Ishikawa (cell line): ENCODE measurements at regions not wholly inside any gene's neighbourhood (a gene's known extent, or its start where the extent isn't known, plus 50 kb on each side); places are given as distances from the start of the nearest gene placed in this dataset.

Experiments used
- CEBPB ChIP-seq: IDR thresholded peaks from 2 replicates; pipeline ENCODE4 v1.6.1; 2012
- CREB1 ChIP-seq: IDR thresholded peaks from 2 replicates; pipeline ENCODE4 v1.6.1; 2012; ENCODE audit warnings: low read depth
- EGR1 ChIP-seq: IDR thresholded peaks from 2 replicates; pipeline ENCODE4 v1.6.1; 2012
- EP300 ChIP-seq: IDR thresholded peaks from 2 replicates; pipeline ENCODE4 v1.6.1; 2012; ENCODE audit warnings: borderline replicate concordance
- FOXM1 ChIP-seq: IDR thresholded peaks from 2 replicates; pipeline ENCODE4 v1.6.1; 2012; ENCODE audit warnings: low read depth, borderline replicate concordance
- NFIC ChIP-seq: IDR thresholded peaks from 2 replicates; pipeline ENCODE4 v1.6.1; 2012
- RAD21 ChIP-seq: IDR thresholded peaks from 2 replicates; pipeline ENCODE4 v1.6.1; 2012; ENCODE audit warnings: low read depth
- TAF1 ChIP-seq: IDR thresholded peaks from 2 replicates; pipeline ENCODE4 v1.6.1; 2012; ENCODE audit warnings: low read depth, mild to moderate bottlenecking
- TCF12 ChIP-seq: IDR thresholded peaks from 2 replicates; pipeline ENCODE4 v1.6.1; 2012; ENCODE audit warnings: low read depth
- TEAD4 ChIP-seq: IDR thresholded peaks from 2 replicates; pipeline ENCODE4 v1.6.1; 2012
- YY1 ChIP-seq: IDR thresholded peaks from 2 replicates; pipeline ENCODE4 v1.6.1; 2012; ENCODE audit warnings: low read depth
- ZBTB7A ChIP-seq: IDR thresholded peaks from 2 replicates; pipeline ENCODE4 v1.6.1; 2012; ENCODE audit warnings: low read depth
- TF ChIP-seq, protein P1 (sequence below): IDR thresholded peaks from 2 replicates; pipeline ENCODE4 v1.6.1; 2012; ENCODE audit warnings: low read depth, mild to moderate bottlenecking
- TF ChIP-seq, protein P2 (sequence below): IDR thresholded peaks from 2 replicates; pipeline ENCODE4 v1.6.1; 2012

DNA sequence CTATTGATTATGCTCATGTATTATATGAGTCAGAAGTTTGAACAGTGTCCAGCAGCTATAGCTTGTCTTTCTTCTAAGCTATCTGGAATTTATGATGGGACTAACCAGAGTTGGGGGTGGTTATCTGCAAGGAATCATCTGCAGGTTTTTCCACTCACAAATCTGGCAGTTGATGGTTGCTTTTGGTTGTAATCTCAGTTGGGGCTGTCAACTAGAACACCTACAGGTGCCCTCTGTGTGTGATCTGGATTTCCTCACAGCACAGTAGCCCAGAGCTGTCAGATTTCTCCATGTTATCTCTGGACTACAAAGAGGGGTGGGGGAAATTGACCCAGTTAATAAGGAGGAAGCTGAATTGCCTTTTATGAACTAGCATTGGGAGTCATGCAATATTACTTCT lies 51.4 kb upstream of the MAP9 start:
- TF ChIP-seq RAD21 (no peak), EP300 (no peak), NFIC (no peak), CEBPB (no peak), YY1 (no peak), FOXM1 (no peak), TCF12 (no peak), TEAD4 (no peak), EGR1 (no peak), TAF1 (no peak), CREB1 (no peak), ZBTB7A (no peak)
- TF ChIP-seq, protein P1, sequence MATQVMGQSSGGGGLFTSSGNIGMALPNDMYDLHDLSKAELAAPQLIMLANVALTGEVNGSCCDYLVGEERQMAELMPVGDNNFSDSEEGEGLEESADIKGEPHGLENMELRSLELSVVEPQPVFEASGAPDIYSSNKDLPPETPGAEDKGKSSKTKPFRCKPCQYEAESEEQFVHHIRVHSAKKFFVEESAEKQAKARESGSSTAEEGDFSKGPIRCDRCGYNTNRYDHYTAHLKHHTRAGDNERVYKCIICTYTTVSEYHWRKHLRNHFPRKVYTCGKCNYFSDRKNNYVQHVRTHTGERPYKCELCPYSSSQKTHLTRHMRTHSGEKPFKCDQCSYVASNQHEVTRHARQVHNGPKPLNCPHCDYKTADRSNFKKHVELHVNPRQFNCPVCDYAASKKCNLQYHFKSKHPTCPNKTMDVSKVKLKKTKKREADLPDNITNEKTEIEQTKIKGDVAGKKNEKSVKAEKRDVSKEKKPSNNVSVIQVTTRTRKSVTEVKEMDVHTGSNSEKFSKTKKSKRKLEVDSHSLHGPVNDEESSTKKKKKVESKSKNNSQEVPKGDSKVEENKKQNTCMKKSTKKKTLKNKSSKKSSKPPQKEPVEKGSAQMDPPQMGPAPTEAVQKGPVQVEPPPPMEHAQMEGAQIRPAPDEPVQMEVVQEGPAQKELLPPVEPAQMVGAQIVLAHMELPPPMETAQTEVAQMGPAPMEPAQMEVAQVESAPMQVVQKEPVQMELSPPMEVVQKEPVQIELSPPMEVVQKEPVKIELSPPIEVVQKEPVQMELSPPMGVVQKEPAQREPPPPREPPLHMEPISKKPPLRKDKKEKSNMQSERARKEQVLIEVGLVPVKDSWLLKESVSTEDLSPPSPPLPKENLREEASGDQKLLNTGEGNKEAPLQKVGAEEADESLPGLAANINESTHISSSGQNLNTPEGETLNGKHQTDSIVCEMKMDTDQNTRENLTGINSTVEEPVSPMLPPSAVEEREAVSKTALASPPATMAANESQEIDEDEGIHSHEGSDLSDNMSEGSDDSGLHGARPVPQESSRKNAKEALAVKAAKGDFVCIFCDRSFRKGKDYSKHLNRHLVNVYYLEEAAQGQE: no peak
- TF ChIP-seq, protein P2, sequence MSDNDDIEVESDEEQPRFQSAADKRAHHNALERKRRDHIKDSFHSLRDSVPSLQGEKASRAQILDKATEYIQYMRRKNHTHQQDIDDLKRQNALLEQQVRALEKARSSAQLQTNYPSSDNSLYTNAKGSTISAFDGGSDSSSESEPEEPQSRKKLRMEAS: no peak
